ENCODE measurements at regions not wholly inside any gene's neighbourhood (a gene's known extent, or its start where the extent isn't known, plus 50 kb on each side); places are given as distances from the start of the nearest gene placed in this dataset.

- Histone ChIP-seq H3K4me1 (ENCODE audit: control insufficient read depth in 4 of 4, insufficient read depth in 4 of 4, low read length in 3 of 4) (no peaks in the 10 kb centered on the region), H3K27ac (ENCODE audit: low read depth in 1 of 2, low read length in 2 of 2) (no peak overlapping the region), H3K9me3 (ENCODE audit: control insufficient read depth in 4 of 4, low read length in 3 of 4) (no peaks in the 10 kb centered on the region), H3K9ac (ENCODE audit: low read depth in 1 of 2, low read length in 2 of 2) (no peak overlapping the region), H3K27me3 (ENCODE audit: control insufficient read depth in 4 of 4, insufficient read depth in 4 of 4, low read length in 3 of 4) (no peaks in the 10 kb centered on the region), H3K4me3 (ENCODE audit: low read depth in 1 of 3, low read length in 3 of 3) (no peak overlapping the region), H3K36me3 (ENCODE audit: control insufficient read depth in 4 of 4, insufficient read depth in 3 of 4, low read depth in 1 of 4, low read length in 3 of 4) (no peaks in the 10 kb centered on the region)
- TF ChIP-seq, protein P1, sequence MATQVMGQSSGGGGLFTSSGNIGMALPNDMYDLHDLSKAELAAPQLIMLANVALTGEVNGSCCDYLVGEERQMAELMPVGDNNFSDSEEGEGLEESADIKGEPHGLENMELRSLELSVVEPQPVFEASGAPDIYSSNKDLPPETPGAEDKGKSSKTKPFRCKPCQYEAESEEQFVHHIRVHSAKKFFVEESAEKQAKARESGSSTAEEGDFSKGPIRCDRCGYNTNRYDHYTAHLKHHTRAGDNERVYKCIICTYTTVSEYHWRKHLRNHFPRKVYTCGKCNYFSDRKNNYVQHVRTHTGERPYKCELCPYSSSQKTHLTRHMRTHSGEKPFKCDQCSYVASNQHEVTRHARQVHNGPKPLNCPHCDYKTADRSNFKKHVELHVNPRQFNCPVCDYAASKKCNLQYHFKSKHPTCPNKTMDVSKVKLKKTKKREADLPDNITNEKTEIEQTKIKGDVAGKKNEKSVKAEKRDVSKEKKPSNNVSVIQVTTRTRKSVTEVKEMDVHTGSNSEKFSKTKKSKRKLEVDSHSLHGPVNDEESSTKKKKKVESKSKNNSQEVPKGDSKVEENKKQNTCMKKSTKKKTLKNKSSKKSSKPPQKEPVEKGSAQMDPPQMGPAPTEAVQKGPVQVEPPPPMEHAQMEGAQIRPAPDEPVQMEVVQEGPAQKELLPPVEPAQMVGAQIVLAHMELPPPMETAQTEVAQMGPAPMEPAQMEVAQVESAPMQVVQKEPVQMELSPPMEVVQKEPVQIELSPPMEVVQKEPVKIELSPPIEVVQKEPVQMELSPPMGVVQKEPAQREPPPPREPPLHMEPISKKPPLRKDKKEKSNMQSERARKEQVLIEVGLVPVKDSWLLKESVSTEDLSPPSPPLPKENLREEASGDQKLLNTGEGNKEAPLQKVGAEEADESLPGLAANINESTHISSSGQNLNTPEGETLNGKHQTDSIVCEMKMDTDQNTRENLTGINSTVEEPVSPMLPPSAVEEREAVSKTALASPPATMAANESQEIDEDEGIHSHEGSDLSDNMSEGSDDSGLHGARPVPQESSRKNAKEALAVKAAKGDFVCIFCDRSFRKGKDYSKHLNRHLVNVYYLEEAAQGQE (IDR thresholded peaks at IDR 0.05) = no peak
- TF ChIP-seq NR2F2 (IDR thresholded peaks at IDR 0.05) = no peak
- no peak for TF ChIP-seq HNF4A (conservative IDR thresholded peaks at IDR 0.05)
- no peak for TF ChIP-seq SP1 (IDR thresholded peaks at IDR 0.05)
- no peak for TF ChIP-seq FOXA2 (IDR thresholded peaks at IDR 0.05)
- TF ChIP-seq YY1 (IDR thresholded peaks at IDR 0.05) = no peak
- TF ChIP-seq RXRA (IDR thresholded peaks at IDR 0.05) = no peak
- TF ChIP-seq, protein P2, sequence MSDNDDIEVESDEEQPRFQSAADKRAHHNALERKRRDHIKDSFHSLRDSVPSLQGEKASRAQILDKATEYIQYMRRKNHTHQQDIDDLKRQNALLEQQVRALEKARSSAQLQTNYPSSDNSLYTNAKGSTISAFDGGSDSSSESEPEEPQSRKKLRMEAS (IDR thresholded peaks at IDR 0.05) = no peak
- TF ChIP-seq ZBTB33 (IDR thresholded peaks at IDR 0.05) = no peak
- TF ChIP-seq EGR1 (IDR thresholded peaks at IDR 0.05; ENCODE audit: low read depth in 2 of 2) = no peak
- TF ChIP-seq HNF4G (IDR thresholded peaks at IDR 0.05) = no peak
- no peak for TF ChIP-seq JUND (IDR thresholded peaks at IDR 0.05)
- TF ChIP-seq, protein P3, sequence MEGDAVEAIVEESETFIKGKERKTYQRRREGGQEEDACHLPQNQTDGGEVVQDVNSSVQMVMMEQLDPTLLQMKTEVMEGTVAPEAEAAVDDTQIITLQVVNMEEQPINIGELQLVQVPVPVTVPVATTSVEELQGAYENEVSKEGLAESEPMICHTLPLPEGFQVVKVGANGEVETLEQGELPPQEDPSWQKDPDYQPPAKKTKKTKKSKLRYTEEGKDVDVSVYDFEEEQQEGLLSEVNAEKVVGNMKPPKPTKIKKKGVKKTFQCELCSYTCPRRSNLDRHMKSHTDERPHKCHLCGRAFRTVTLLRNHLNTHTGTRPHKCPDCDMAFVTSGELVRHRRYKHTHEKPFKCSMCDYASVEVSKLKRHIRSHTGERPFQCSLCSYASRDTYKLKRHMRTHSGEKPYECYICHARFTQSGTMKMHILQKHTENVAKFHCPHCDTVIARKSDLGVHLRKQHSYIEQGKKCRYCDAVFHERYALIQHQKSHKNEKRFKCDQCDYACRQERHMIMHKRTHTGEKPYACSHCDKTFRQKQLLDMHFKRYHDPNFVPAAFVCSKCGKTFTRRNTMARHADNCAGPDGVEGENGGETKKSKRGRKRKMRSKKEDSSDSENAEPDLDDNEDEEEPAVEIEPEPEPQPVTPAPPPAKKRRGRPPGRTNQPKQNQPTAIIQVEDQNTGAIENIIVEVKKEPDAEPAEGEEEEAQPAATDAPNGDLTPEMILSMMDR (IDR thresholded peaks at IDR 0.05; ENCODE audit: low read depth, low read length, missing input control) = no peak
- TF ChIP-seq RAD21 (IDR thresholded peaks at IDR 0.05) = no peak
- no peak for TF ChIP-seq GABPA (IDR thresholded peaks at IDR 0.05 in 1 of 2, conservative IDR thresholded peaks at IDR 0.05 in 1 of 2)
- TF ChIP-seq, protein P4, sequence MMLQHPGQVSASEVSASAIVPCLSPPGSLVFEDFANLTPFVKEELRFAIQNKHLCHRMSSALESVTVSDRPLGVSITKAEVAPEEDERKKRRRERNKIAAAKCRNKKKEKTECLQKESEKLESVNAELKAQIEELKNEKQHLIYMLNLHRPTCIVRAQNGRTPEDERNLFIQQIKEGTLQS (IDR thresholded peaks at IDR 0.05) = no peak
- no peak for TF ChIP-seq FOXA1 (IDR thresholded peaks at IDR 0.05)
- no peak for TF ChIP-seq TAF1 (conservative IDR thresholded peaks at IDR 0.05)
- WGBS = 86% methylated on average over 1 of the region's 1 CpG
- no peak for DNase-seq (ENCODE audit: low spot score)
Measured at GRCh38 chr3:144645300-144645699, 673.7 kb downstream of the DIPK2A start.
